Heart left ventricle (tissue), 16 donors: ENCODE measurements at regions not wholly inside any gene's neighbourhood (a gene's known extent, or its start where the extent isn't known, plus 50 kb on each side); places are given as distances from the start of the nearest gene placed in this dataset.

Experiments used
- ATAC-seq, 4 donors: fragments of 200-7000 bp; cut with Tn5 transposase; one replicate each; pipeline ENCODE4 v1.9.1; 2020 to 2022; ENCODE audit warnings: moderate library complexity in 4 of 4, mild to moderate bottlenecking in 3 of 4, moderate number of reproducible peaks in 1 of 4
- DNase-seq, 5 donors: peaks; one replicate each; pipeline ENCODE4 v3.0.0-alpha.2; 2020
- H3K27ac ChIP-seq, 12 donors: fragments of 200-600 bp; sonication (generic) in 4 of 12; one replicate each; pipeline versions ENCODE4 v1.5.0 to v1.8.0; 2016 to 2022; ENCODE audit warnings: mild to moderate bottlenecking in 2 of 12
- H3K27me3 ChIP-seq, 9 donors: fragments of 200-600 bp; sonication (generic) in 2 of 9; one replicate each; pipeline versions ENCODE4 v1.5.1 to v1.8.0; 2016 to 2022; ENCODE audit warnings: mild to moderate bottlenecking in 3 of 9
- H3K36me3 ChIP-seq, 9 donors: fragments of 200-600 bp; sonication (generic) in 2 of 9; one replicate each; pipeline versions ENCODE4 v1.5.0 to v1.8.0; 2018 to 2022; ENCODE audit warnings: mild to moderate bottlenecking in 2 of 9
- H3K4me1 ChIP-seq, 12 donors: fragments of 200-600 bp; sonication (generic) in 4 of 12; one replicate each; pipeline versions ENCODE4 v1.5.0 to v1.8.0; 2016 to 2022; ENCODE audit warnings: mild to moderate bottlenecking in 3 of 12
- H3K4me3 ChIP-seq, 12 donors: fragments of 200-600 bp; sonication (generic) in 4 of 12; one replicate each; pipeline versions ENCODE4 v1.5.0 to v1.8.0; 2017 to 2022; ENCODE audit warnings: mild to moderate bottlenecking in 9 of 12, moderate library complexity in 4 of 12
- H3K9me3 ChIP-seq, 12 donors: fragments of 200-600 bp; sonication (generic) in 4 of 12; one replicate each; pipeline versions ENCODE4 v1.5.0 to v1.8.0; 2016 to 2022; ENCODE audit warnings: mild to moderate bottlenecking in 1 of 12
- POLR2A ChIP-seq, 2 donors: fragments of 450-650 bp; IDR thresholded peaks; one replicate each; pipeline ENCODE4 v1.6.1; 2017; ENCODE audit warnings: antibody characterized with exemption in 2 of 2, mild to moderate bottlenecking in 2 of 2, moderate library complexity in 2 of 2
- WGBS, 4 donors: extraction: QIAGEN DNeasy Blood & Tissue Kit in 2 of 4; methylation state at CpG; one replicate each; pipeline versions ENCODE4 v1.1.5 to v1.1.7; 2013 to 2018; 5-methylcytosine and 5-hydroxymethylcytosine counted together
- intact Hi-C, 10 donors: fragments of 100-400 bp; cut with DNase I; formaldehyde crosslinking; loops; one replicate each; pipeline versions ENCODE4 v1.11.1 to v1.14.2; 2022
- TF ChIP-seq, protein P1 (sequence below), 12 donors: fragments of 200-600 bp; sonication (generic) in 4 of 12; IDR thresholded peaks; one replicate each; pipeline versions ENCODE4 v1.5.0 to v1.8.0; 2018 to 2022; ENCODE audit warnings: antibody characterized with exemption in 12 of 12, mild to moderate bottlenecking in 5 of 12
- donor health status: ischemic (EF 13 %, LVEDD 7.1; RV severe dilation, severe dysfunction).
- donor health status: healthy with polysubstance abuse.
- donor health status: DM: no; HTN: yes; CAD: no.
- donor health status: DM: no; HTN: no; CAD: no.
- donor health status: ischemic (EF 25% LVEDD 6.9; RV normal size, moderate dysfunction).
- donor health status: ischemic (EF 25% LVEDD 5.7; RV mildly dilated, moderate dysfunction).
- donor health status: healthy.
- donor health status: DM: yes; HTN: yes; CAD: no.
- donor health status: ischemic (EF 35%, LVEDD 5.7; RV mildly dilated, moderate dysfunction).
- donor health status: nonischemic (EF 11% LVEDD 7.7; RV severe dilation, severe dysfunction).
- donor health status: DM: yes; HTN: yes; CAD: no.
- donor health status: PGD.
- donor health status: ischemic (EF 29% LVEDD 5.4; RV normal size, mild dysfunction).
- donor health status: nonischemic (EF 23%, LVEDD 6.1; RV moderate dilation, normal function).

GRCh38 chr1:38736399-38736798 lies 123.2 kb downstream of the RRAGC start:
- Histone ChIP-seq H3K27me3 (peaks cover 0 to 8% (median 0%) of the 10 kb centered on the region in 9 donors), H3K36me3 (no peaks in the 10 kb centered on the region), H3K27ac (no peak overlapping the region), H3K9me3 (no peaks in the 10 kb centered on the region), H3K4me3 (no peak overlapping the region), H3K4me1 (peaks cover 0 to 7% (median 0%) of the 10 kb centered on the region in 12 donors)
- 95 to 99% (median 98%) methylated on average over 1 of the region's 1 CpG for WGBS, 4 donors
- TF ChIP-seq, protein P1, sequence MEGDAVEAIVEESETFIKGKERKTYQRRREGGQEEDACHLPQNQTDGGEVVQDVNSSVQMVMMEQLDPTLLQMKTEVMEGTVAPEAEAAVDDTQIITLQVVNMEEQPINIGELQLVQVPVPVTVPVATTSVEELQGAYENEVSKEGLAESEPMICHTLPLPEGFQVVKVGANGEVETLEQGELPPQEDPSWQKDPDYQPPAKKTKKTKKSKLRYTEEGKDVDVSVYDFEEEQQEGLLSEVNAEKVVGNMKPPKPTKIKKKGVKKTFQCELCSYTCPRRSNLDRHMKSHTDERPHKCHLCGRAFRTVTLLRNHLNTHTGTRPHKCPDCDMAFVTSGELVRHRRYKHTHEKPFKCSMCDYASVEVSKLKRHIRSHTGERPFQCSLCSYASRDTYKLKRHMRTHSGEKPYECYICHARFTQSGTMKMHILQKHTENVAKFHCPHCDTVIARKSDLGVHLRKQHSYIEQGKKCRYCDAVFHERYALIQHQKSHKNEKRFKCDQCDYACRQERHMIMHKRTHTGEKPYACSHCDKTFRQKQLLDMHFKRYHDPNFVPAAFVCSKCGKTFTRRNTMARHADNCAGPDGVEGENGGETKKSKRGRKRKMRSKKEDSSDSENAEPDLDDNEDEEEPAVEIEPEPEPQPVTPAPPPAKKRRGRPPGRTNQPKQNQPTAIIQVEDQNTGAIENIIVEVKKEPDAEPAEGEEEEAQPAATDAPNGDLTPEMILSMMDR (IDR thresholded peaks at IDR 0.05) = no peak
- no peak for TF ChIP-seq POLR2A (IDR thresholded peaks at IDR 0.05)
- DNase-seq (no peak), ATAC-seq (no peak)
- intact Hi-C loops = no loop called here

- Histone ChIP-seq H3K4me3 (no peak overlapping the region), H3K36me3 (no peaks in the 10 kb centered on the region), H3K9me3 (no peaks in the 10 kb centered on the region), H3K4me1 (peaks cover 0 to 5% (median 0%) of the 10 kb centered on the region in 12 donors), H3K27me3 (peaks cover 0 to 8% (median 0%) of the 10 kb centered on the region in 9 donors), H3K27ac (no peak overlapping the region)
- ATAC-seq (no peak), DNase-seq (no peak)
- intact Hi-C loops = no loop called here
- 78 to 85% (median 81%) methylated on average over 6 of the region's 6 CpGs for WGBS, 4 donors
- TF ChIP-seq POLR2A (IDR thresholded peaks at IDR 0.05) = no peak
- TF ChIP-seq, protein P1 (IDR thresholded peaks at IDR 0.05) = no peak
Observed at GRCh38 chr1:38735651-38736161, 123.9 kb downstream of the RRAGC start.

DNA sequence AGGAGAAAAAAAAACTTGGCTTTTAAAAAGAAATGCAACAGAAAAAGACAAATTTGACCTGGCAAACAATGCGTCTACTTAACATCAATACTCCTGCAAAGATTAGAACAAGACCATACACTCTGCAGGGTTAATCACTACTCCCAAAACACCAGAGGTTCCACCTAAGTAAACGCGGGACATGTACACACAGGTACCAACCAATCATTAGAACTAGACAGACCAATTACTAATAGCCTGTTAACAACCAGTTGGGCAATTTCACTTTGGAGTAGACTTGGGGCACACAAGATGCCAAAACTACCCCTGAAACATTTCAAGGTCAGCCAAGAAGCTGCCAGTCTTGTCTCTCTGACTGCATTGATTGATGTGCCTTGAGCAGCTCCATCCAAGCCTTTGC lies 125.8 kb downstream of the RRAGC start:
- H3K4me3 ChIP-seq = no peak overlapping the region
- WGBS, 4 donors = 74 to 87% (median 79%) methylated on average over 3 of the region's 3 CpGs
- no peaks in the 10 kb centered on the region for H3K36me3 ChIP-seq
- TF ChIP-seq, protein P1 (IDR thresholded peaks at IDR 0.05) = no peak
- TF ChIP-seq POLR2A (IDR thresholded peaks at IDR 0.05) = no peak
- H3K4me1 ChIP-seq = peaks cover 0 to 6% (median under 1%) of the 10 kb centered on the region in 12 donors
- H3K9me3 ChIP-seq = no peaks in the 10 kb centered on the region
- no peak for DNase-seq
- H3K27ac ChIP-seq = no peak overlapping the region
- intact Hi-C loops = no loop called here
- H3K27me3 ChIP-seq = peaks cover 0 to 10% (median 0%) of the 10 kb centered on the region in 9 donors
- no peak for ATAC-seq

- Histone ChIP-seq H3K9me3 (no peaks in the 10 kb centered on the region), H3K4me3 (no peak overlapping the region), H3K27ac (no peak overlapping the region), H3K4me1 (peaks cover 0 to 22% (median 16%) of the 10 kb centered on the region in 12 donors), H3K36me3 (no peaks in the 10 kb centered on the region), H3K27me3 (peaks cover 0 to 33% (median 0%) of the 10 kb centered on the region in 9 donors)
- TF ChIP-seq POLR2A (IDR thresholded peaks at IDR 0.05) = no peak
- TF ChIP-seq, protein P1 (IDR thresholded peaks at IDR 0.05) = no peak
- no peak for DNase-seq
- WGBS, 4 donors = 84 to 88% (median 86%) methylated on average over 6 of the region's 6 CpGs
- no peak for ATAC-seq
- intact Hi-C loops = no loop called here
Observed at GRCh38 chr1:38730511-38731397, 128.8 kb downstream of the RRAGC start.
